Esophagus squamous epithelium (tissue), 4 donors: ENCODE measurements at regions not wholly inside any gene's neighbourhood (a gene's known extent, or its start where the extent isn't known, plus 50 kb on each side); places are given as distances from the start of the nearest gene placed in this dataset.

Experiments used
- POLR2A ChIP-seq, 4 donors: fragments of 450-650 bp; IDR thresholded peaks; one replicate each; pipeline ENCODE4 v1.6.1; 2017; ENCODE audit warnings: antibody characterized with exemption in 4 of 4, mild to moderate bottlenecking in 4 of 4, moderate library complexity in 3 of 4
- TF ChIP-seq, protein P1 (sequence below), 6 experiments: fragments of 450-650 bp in 4 of 6; fragments of 200-600 bp in 2 of 6; sonication (generic) in 2 of 6; IDR thresholded peaks; one replicate each; pipeline ENCODE4 v1.5.1; 2016 to 2019; ENCODE audit warnings: antibody characterized with exemption in 6 of 6, mild to moderate bottlenecking in 4 of 6, moderate library complexity in 4 of 6

DNA sequence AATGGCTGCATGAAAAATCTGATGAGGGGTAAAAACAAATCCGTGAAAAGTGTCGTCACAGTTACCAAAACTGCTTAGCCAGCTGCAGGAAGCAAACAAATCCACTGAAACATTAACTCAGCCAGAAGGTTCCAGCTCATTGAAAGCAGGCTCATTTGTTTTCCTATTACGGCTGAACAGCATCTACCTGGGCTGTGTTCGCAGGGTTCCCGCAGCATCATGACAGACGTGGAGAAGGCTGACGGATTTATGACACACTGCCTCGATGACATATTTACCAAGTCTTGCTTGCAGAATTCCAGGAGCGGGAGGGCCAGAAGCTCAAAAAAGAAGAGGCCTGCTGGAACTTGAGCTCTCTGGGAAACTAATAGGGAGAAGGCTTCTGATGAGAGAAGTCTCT, 781.1 kb downstream of the RAB28 start:
- TF ChIP-seq, protein P1, sequence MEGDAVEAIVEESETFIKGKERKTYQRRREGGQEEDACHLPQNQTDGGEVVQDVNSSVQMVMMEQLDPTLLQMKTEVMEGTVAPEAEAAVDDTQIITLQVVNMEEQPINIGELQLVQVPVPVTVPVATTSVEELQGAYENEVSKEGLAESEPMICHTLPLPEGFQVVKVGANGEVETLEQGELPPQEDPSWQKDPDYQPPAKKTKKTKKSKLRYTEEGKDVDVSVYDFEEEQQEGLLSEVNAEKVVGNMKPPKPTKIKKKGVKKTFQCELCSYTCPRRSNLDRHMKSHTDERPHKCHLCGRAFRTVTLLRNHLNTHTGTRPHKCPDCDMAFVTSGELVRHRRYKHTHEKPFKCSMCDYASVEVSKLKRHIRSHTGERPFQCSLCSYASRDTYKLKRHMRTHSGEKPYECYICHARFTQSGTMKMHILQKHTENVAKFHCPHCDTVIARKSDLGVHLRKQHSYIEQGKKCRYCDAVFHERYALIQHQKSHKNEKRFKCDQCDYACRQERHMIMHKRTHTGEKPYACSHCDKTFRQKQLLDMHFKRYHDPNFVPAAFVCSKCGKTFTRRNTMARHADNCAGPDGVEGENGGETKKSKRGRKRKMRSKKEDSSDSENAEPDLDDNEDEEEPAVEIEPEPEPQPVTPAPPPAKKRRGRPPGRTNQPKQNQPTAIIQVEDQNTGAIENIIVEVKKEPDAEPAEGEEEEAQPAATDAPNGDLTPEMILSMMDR (IDR thresholded peaks at IDR 0.05) = no peak
- no peak for TF ChIP-seq POLR2A (IDR thresholded peaks at IDR 0.05)
